NB4 (cell line): ENCODE measurements at regions not wholly inside any gene's neighbourhood (a gene's known extent, or its start where the extent isn't known, plus 50 kb on each side); places are given as distances from the start of the nearest gene placed in this dataset.
"Not testable (repeated sequence)": the region's sequence is repeated elsewhere in the genome, so short reads cannot be mapped to it uniquely, and the experiment has no call there.

ENCODE experiments used
- DNase-seq: peaks from one replicate; pipeline ENCODE4 v3.0.0; 2010; ENCODE audit warnings: low read depth
- H3K4me3 ChIP-seq: one replicate; pipeline ENCODE4 v1.5.1; 2011; ENCODE audit warnings: mild to moderate bottlenecking, low read depth, low read length, moderate library complexity
- CTCF ChIP-seq: IDR thresholded peaks from one replicate; pipeline ENCODE4 v1.5.1; 2012; ENCODE audit warnings: low read depth, low read length
- MAX ChIP-seq: IDR thresholded peaks from 2 replicates; pipeline ENCODE4 v1.6.1; 2011; ENCODE audit warnings: low read depth, low read length
- MYC ChIP-seq: IDR thresholded peaks from 2 replicates; pipeline ENCODE4 v1.6.1; 2011; ENCODE audit warnings: low read depth, low read length
- POLR2A ChIP-seq: IDR thresholded peaks from 2 replicates; pipeline ENCODE4 v1.6.1; 2011; ENCODE audit warnings: mild to moderate bottlenecking; ENCODE audit not compliant: insufficient read length; ENCODE audit errors: extremely low read depth

GRCh38 chr5:124530916-124531315 is 215.5 kb downstream of the ZNF608 start:
- DNase-seq: no peak
- no peak overlapping the region for H3K4me3 ChIP-seq
- TF ChIP-seq MAX (no peak), CTCF (no peak), MYC (no peak), POLR2A (no peak)

- H3K4me3 ChIP-seq: no peak overlapping the region
- TF ChIP-seq POLR2A: no peak
- no peak for TF ChIP-seq CTCF
- TF ChIP-seq MAX: no peak
- no peak for TF ChIP-seq MYC
- DNase-seq: no peak
Observed at GRCh38 chr5:124528838-124529237, 217.6 kb downstream of the ZNF608 start.

- no peak for DNase-seq
- H3K4me3 ChIP-seq: no peak overlapping the region
Observed at GRCh38 chr5:124527220-124527991, 219.0 kb downstream of the ZNF608 start.

GRCh38 chr5:124526079-124526478 is 220.4 kb downstream of the ZNF608 start:
- DNase-seq, H3K4me3 ChIP-seq: not testable (repeated sequence)

More at GRCh38 chr5:124527220-124527991, 219.0 kb downstream of the ZNF608 start:
- TF ChIP-seq MYC (no peak), CTCF (no peak), MAX (no peak)

- DNase-seq: peak; percentile 6
Observed at GRCh38 chr5:124524552-124525232, 221.7 kb downstream of the ZNF608 start.

More at GRCh38 chr5:124524552-124525232, 221.7 kb downstream of the ZNF608 start:
- H3K4me3 ChIP-seq: no peak overlapping the region
- TF ChIP-seq MYC: no peak
- TF ChIP-seq MAX: no peak
- no peak for TF ChIP-seq CTCF
- no peak for TF ChIP-seq POLR2A
